Stimulated activated CD4-positive, alpha-beta T cell treated with anti-CD3 and anti-CD28 coated beads, Interleukin-15, amount 100 ng/mL, for 24 hours (primary cell): ENCODE measurements at regions not wholly inside any gene's neighbourhood (a gene's known extent, or its start where the extent isn't known, plus 50 kb on each side); places are given as distances from the start of the nearest gene placed in this dataset.

Source experiments
- DNase-seq: peaks from one replicate; pipeline ENCODE4 v3.0.0-alpha.2; 2020

- DNase-seq: no peak
These were observed 382.9 kb downstream of the HNRNPD start for GRCh38 chr4:81990898-81991297.

- DNase-seq: no peak
These were observed 383.6 kb downstream of the HNRNPD start for GRCh38 chr4:81990211-81990610.

- DNase-seq: no peak
These were observed 384.6 kb downstream of the HNRNPD start for GRCh38 chr4:81989202-81989601.

GRCh38 chr4:81988178-81988577, 385.6 kb downstream of the HNRNPD start:
- no peak for DNase-seq

- no peak for DNase-seq
These were observed 389.0 kb downstream of the HNRNPD start for GRCh38 chr4:81984746-81985145.

- no peak for DNase-seq
These were observed 390.8 kb downstream of the HNRNPD start for GRCh38 chr4:81982846-81983540.

GRCh38 chr4:81981218-81981617, 392.6 kb downstream of the HNRNPD start:
- DNase-seq: no peak

GRCh38 chr4:81974523-81974922, 399.3 kb downstream of the HNRNPD start:
- no peak for DNase-seq

- no peak for DNase-seq
These were observed 402.0 kb downstream of the HNRNPD start for GRCh38 chr4:81971637-81972381.

GRCh38 chr4:81971061-81971460, 402.7 kb downstream of the HNRNPD start:
- no peak for DNase-seq

GRCh38 chr4:81970454-81970853, 403.3 kb downstream of the HNRNPD start:
- no peak for DNase-seq

GRCh38 chr4:81966676-81967075, 407.1 kb downstream of the HNRNPD start:
- no peak for DNase-seq

- no peak for DNase-seq
These were observed 407.9 kb downstream of the HNRNPD start for GRCh38 chr4:81965911-81966310.

GRCh38 chr4:81965454-81965853, 408.3 kb downstream of the HNRNPD start:
- DNase-seq: no peak

GRCh38 chr4:81963763-81964020, 410.1 kb downstream of the HNRNPD start:
- DNase-seq: no peak

GRCh38 chr4:81963015-81963762, 410.6 kb downstream of the HNRNPD start:
- no peak for DNase-seq

- DNase-seq: no peak
These were observed 412.8 kb downstream of the HNRNPD start for GRCh38 chr4:81960961-81961360.

GRCh38 chr4:81954271-81954670, 419.5 kb downstream of the HNRNPD start:
- no peak for DNase-seq

- no peak for DNase-seq
These were observed 421.8 kb downstream of the HNRNPD start for GRCh38 chr4:81951891-81952455.

GRCh38 chr4:81946996-81947395, 426.8 kb downstream of the HNRNPD start:
- DNase-seq: no peak

GRCh38 chr4:81930506-81931238, 443.1 kb downstream of the HNRNPD start:
- DNase-seq: peak; percentile 4

- DNase-seq: peak; percentile 20
These were observed 450.7 kb downstream of the HNRNPD start for GRCh38 chr4:81923140-81923539.

GRCh38 chr4:81922313-81922712, 450.6 kb upstream of the RASGEF1B start:
- no peak for DNase-seq
